ENCODE measurements at regions not wholly inside any gene's neighbourhood (a gene's known extent, or its start where the extent isn't known, plus 50 kb on each side); places are given as distances from the start of the nearest gene placed in this dataset.

GRCh38 chr2:125427721-125428315 is 1228.1 kb upstream of the GYPC start:
- in situ Hi-C loops (cut with HindIII; ENCODE audit: low pct_unique_long_range_greater_than_20kb, low sequenced_read_pairs) = no loop called here
- TF ChIP-seq JUND (IDR thresholded peaks at IDR 0.05; ENCODE audit: low read depth) = no peak
- no peak for DNase-seq (ENCODE audit: low read depth in 1 of 2, low spot score in 1 of 2)

- DNase-seq (ENCODE audit: low read depth in 1 of 2, low spot score in 1 of 2) = no peak
- no peak for TF ChIP-seq JUND (IDR thresholded peaks at IDR 0.05; ENCODE audit: low read depth)
- in situ Hi-C loops (cut with HindIII; ENCODE audit: low pct_unique_long_range_greater_than_20kb, low sequenced_read_pairs) = no loop called here
These were observed 1211.9 kb upstream of the GYPC start for GRCh38 chr2:125444106-125444505.

GRCh38 chr2:125445495-125445894 is 1210.5 kb upstream of the GYPC start:
- in situ Hi-C loops (cut with HindIII; ENCODE audit: low pct_unique_long_range_greater_than_20kb, low sequenced_read_pairs) = no loop called here
- TF ChIP-seq JUND (IDR thresholded peaks at IDR 0.05; ENCODE audit: low read depth) = no peak
- DNase-seq (ENCODE audit: low read depth in 1 of 2, low spot score in 1 of 2) = no peak

- in situ Hi-C loops (cut with HindIII; ENCODE audit: low pct_unique_long_range_greater_than_20kb, low sequenced_read_pairs) = no loop called here
- no peak for TF ChIP-seq JUND (IDR thresholded peaks at IDR 0.05; ENCODE audit: low read depth)
- DNase-seq (ENCODE audit: low read depth in 1 of 2, low spot score in 1 of 2) = no peak
These were observed 1205.9 kb upstream of the GYPC start for GRCh38 chr2:125450092-125450491.

GRCh38 chr2:125455110-125455509 is 1200.8 kb upstream of the GYPC start:
- TF ChIP-seq JUND (IDR thresholded peaks at IDR 0.05; ENCODE audit: low read depth) = no peak
- no peak for DNase-seq (ENCODE audit: low read depth in 1 of 2, low spot score in 1 of 2)
- in situ Hi-C loops (cut with HindIII; ENCODE audit: low pct_unique_long_range_greater_than_20kb, low sequenced_read_pairs) = no loop called here

- TF ChIP-seq JUND (IDR thresholded peaks at IDR 0.05; ENCODE audit: low read depth) = no peak
- no peak for DNase-seq (ENCODE audit: low read depth in 1 of 2, low spot score in 1 of 2)
- in situ Hi-C loops (cut with HindIII; ENCODE audit: low pct_unique_long_range_greater_than_20kb, low sequenced_read_pairs) = no loop called here
These were observed 1199.1 kb upstream of the GYPC start for GRCh38 chr2:125456693-125457363.

GRCh38 chr2:125471963-125472362 is 1184.0 kb upstream of the GYPC start:
- DNase-seq (ENCODE audit: low read depth in 1 of 2, low spot score in 1 of 2) = peak; percentile 21 to 57
- no peak for TF ChIP-seq JUND (IDR thresholded peaks at IDR 0.05; ENCODE audit: low read depth)
- in situ Hi-C loops (cut with HindIII; ENCODE audit: low pct_unique_long_range_greater_than_20kb, low sequenced_read_pairs) = no loop called here

- TF ChIP-seq JUND (IDR thresholded peaks at IDR 0.05; ENCODE audit: low read depth) = no peak
- in situ Hi-C loops (cut with HindIII; ENCODE audit: low pct_unique_long_range_greater_than_20kb, low sequenced_read_pairs) = no loop called here
These were observed 1176.8 kb upstream of the GYPC start for GRCh38 chr2:125479143-125479636.

GRCh38 chr2:125490308-125490707 is 1165.7 kb upstream of the GYPC start:
- in situ Hi-C loops (cut with HindIII; ENCODE audit: low pct_unique_long_range_greater_than_20kb, low sequenced_read_pairs) = no loop called here
- no peak for TF ChIP-seq JUND (IDR thresholded peaks at IDR 0.05; ENCODE audit: low read depth)
- no peak for DNase-seq (ENCODE audit: low read depth in 1 of 2, low spot score in 1 of 2)

More at GRCh38 chr2:125479143-125479636, 1176.8 kb upstream of the GYPC start:
- no peak for DNase-seq (ENCODE audit: low read depth in 1 of 2, low spot score in 1 of 2)

GRCh38 chr2:125491663-125492062 is 1164.3 kb upstream of the GYPC start:
- in situ Hi-C loops (cut with HindIII; ENCODE audit: low pct_unique_long_range_greater_than_20kb, low sequenced_read_pairs) = no loop called here
- TF ChIP-seq JUND (IDR thresholded peaks at IDR 0.05; ENCODE audit: low read depth) = no peak
- no peak for DNase-seq (ENCODE audit: low read depth in 1 of 2, low spot score in 1 of 2)

- DNase-seq (ENCODE audit: low read depth in 1 of 2, low spot score in 1 of 2) = no peak
- TF ChIP-seq JUND (IDR thresholded peaks at IDR 0.05; ENCODE audit: low read depth) = no peak
- in situ Hi-C loops (cut with HindIII; ENCODE audit: low pct_unique_long_range_greater_than_20kb, low sequenced_read_pairs) = no loop called here
These were observed 1143.6 kb upstream of the GYPC start for GRCh38 chr2:125512313-125512712.

- in situ Hi-C loops (cut with HindIII; ENCODE audit: low pct_unique_long_range_greater_than_20kb, low sequenced_read_pairs) = no loop called here
- no peak for TF ChIP-seq JUND (IDR thresholded peaks at IDR 0.05; ENCODE audit: low read depth)
- peak; percentile 13 to 54 for DNase-seq (ENCODE audit: low read depth in 1 of 2, low spot score in 1 of 2)
These were observed 1139.4 kb upstream of the GYPC start for GRCh38 chr2:125516496-125517109.

GRCh38 chr2:125526093-125526492 is 1129.9 kb upstream of the GYPC start:
- in situ Hi-C loops (cut with HindIII; ENCODE audit: low pct_unique_long_range_greater_than_20kb, low sequenced_read_pairs) = no loop called here
- DNase-seq (ENCODE audit: low read depth in 1 of 2, low spot score in 1 of 2) = no peak
- no peak for TF ChIP-seq JUND (IDR thresholded peaks at IDR 0.05; ENCODE audit: low read depth)

Data from T47D (cell line).